Right lobe of liver (tissue), 4 donors: ENCODE measurements at regions not wholly inside any gene's neighbourhood (a gene's known extent, or its start where the extent isn't known, plus 50 kb on each side); places are given as distances from the start of the nearest gene placed in this dataset.

ENCODE experiments used
- CTCF ChIP-seq, 4 donors: fragments of 200-600 bp in 3 of 4; fragments of 450-650 bp in 1 of 4; IDR thresholded peaks; one replicate each; pipeline versions ENCODE4 v1.5.1 to v1.8.0; 2016 to 2022; ENCODE audit warnings: antibody characterized with exemption in 4 of 4, mild to moderate bottlenecking in 2 of 4
- POLR2A ChIP-seq: fragments of 450-650 bp; IDR thresholded peaks from one replicate; pipeline ENCODE4 v1.6.1; 2017; ENCODE audit warnings: antibody characterized with exemption, mild to moderate bottlenecking
- donor health status: DM: no; HTN: no; CAD: no.
- donor health status: DM: no; HTN: no; CAD: no.
- donor health status: DM: no; HTN: yes; CAD: no.

- no peak for TF ChIP-seq CTCF (IDR thresholded peaks at IDR 0.05)
- TF ChIP-seq POLR2A: no peak
Measured at GRCh38 chr6:54719131-54719530, 127.4 kb upstream of the FAM83B start.
